ENCODE measurements at regions not wholly inside any gene's neighbourhood (a gene's known extent, or its start where the extent isn't known, plus 50 kb on each side); places are given as distances from the start of the nearest gene placed in this dataset.

DNA sequence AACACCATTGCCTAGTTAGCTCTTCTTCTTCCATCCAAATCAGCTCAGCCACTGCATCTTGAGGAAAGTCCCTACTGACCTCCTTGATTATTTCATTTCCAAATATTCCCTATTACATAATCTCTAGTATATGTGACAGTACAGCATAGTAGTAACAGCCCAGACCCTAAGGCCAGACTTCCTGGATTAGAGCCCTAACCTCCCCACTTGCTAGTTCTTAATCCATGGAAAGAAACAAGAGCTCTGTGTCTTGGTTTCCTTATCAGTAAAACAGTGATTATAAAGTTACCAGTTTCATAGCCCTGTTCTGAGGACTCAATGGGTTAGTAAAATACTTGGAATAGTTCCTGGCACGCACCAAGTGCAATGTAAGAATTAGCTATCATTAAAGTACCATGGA is 153.0 kb downstream of the RAP2A start:
- Histone ChIP-seq H3K14ac (ENCODE audit: insufficient read length) (no peak overlapping the region), H3K9ac (replicated peaks in 1 of 4; ENCODE audit: extremely low read depth in 1 of 4, low read depth in 3 of 4, low read length in 3 of 4) (no peak overlapping the region), H4K5ac (ENCODE audit: insufficient read length, low read depth, low read length) (no peak overlapping the region), H3K79me1 (ENCODE audit: low read depth, low read length) (no peaks in the 10 kb centered on the region), H3K4ac (replicated peaks; ENCODE audit: insufficient read length, low read depth, low read length) (no peak overlapping the region), H3K27me3 (replicated peaks in 1 of 4; ENCODE audit: control insufficient read depth in 3 of 4, extremely low read depth in 1 of 4, insufficient read depth in 3 of 4, low read length in 3 of 4) (no peaks in the 10 kb centered on the region), H3K79me2 (ENCODE audit: control insufficient read depth in 1 of 2, insufficient read depth in 2 of 2, low read length in 2 of 2) (no peaks in the 10 kb centered on the region), H2BK20ac (ENCODE audit: low read length) (no peak overlapping the region), H4K8ac (ENCODE audit: extremely low read depth, insufficient read depth, low read length) (no peak overlapping the region), H2BK15ac (ENCODE audit: low read length) (no peak overlapping the region), H3K36me3 (ENCODE audit: control insufficient read depth in 2 of 4, insufficient read depth in 4 of 4, low read length in 3 of 4) (no peaks in the 10 kb centered on the region), H4K20me1 (replicated peaks in 1 of 2; ENCODE audit: control insufficient read depth in 1 of 2, insufficient read depth in 2 of 2, low read length in 2 of 2) (no peaks in the 10 kb centered on the region), H3K4me2 (ENCODE audit: insufficient read depth in 1 of 2, low read depth in 2 of 2, low read length in 2 of 2) (no peak overlapping the region), H3K23me2 (ENCODE audit: low read depth, low read length) (no peaks in the 10 kb centered on the region), H3K56ac (replicated peaks; ENCODE audit: insufficient read length, low read depth, low read length) (no peak overlapping the region), H2BK5ac (ENCODE audit: low read depth, low read length) (no peak overlapping the region), H3K27ac (ENCODE audit: low read depth, low read length) (no peak overlapping the region), H3K18ac (ENCODE audit: extremely low read depth, low read length) (no peak overlapping the region), H4K91ac (replicated peaks; ENCODE audit: insufficient read length, low read length) (no peak overlapping the region), H3K4me3 (ENCODE audit: extremely low read depth in 1 of 4, insufficient read depth in 2 of 4, low read depth in 3 of 4, low read length in 4 of 4) (no peak overlapping the region), H3K9me3 (ENCODE audit: insufficient read depth in 2 of 2, low read depth in 1 of 2, low read length in 1 of 2) (no peaks in the 10 kb centered on the region), H2AFZ (ENCODE audit: low read length) (no peak overlapping the region), H2BK120ac (replicated peaks; ENCODE audit: low read depth, low read length) (no peak overlapping the region), H3K4me1 (replicated peaks in 1 of 4; ENCODE audit: control insufficient read depth in 3 of 4, insufficient read depth in 4 of 4, low read length in 3 of 4) (no peaks in the 10 kb centered on the region), H2BK12ac (ENCODE audit: low read depth, low read length) (no peak overlapping the region), H3K23ac (ENCODE audit: insufficient read length) (no peak overlapping the region), H2AK5ac (ENCODE audit: low read depth, low read length) (no peak overlapping the region)
- WGBS, 2 experiments (ENCODE audit: extremely low coverage in 1 of 2, insufficient coverage in 1 of 2, insufficient read length in 1 of 2, insufficient replicate concordance in 2 of 2, low coverage in 1 of 2, low lambda C conversion rate in 2 of 2, missing lambda C conversion rate in 1 of 2): 100% methylated on average over 1 of the region's 1 CpG; no CpG with 5 or more reads in 1 of the 2 experiments
- FAIRE-seq (no peak), DNase-seq (ENCODE audit: low read depth in 1 of 2, low spot score in 2 of 2) (no peak)
- POLR2A ChIA-PET (ENCODE audit: partially characterized antibody): no interaction called here
- CTCF ChIA-PET (ENCODE audit: partially characterized antibody): interaction anchor here (0.8 to 2.1 kb wide), 9 partner anchors 12 to 224 kb away, joined by 3 to 6 read pairs (median 4); no protein-coding TSS in a partner anchor
- no peak for TF ChIP-seq EGR1 (IDR thresholded peaks at IDR 0.05; ENCODE audit: borderline replicate concordance, low read depth, low read length)
- TF ChIP-seq JUN (IDR thresholded peaks at IDR 0.05; ENCODE audit: low read depth, low read length): no peak
- TF ChIP-seq RNF2 (IDR thresholded peaks at IDR 0.05; ENCODE audit: borderline replicate concordance, low read depth, low read length, missing control alignments, poor library complexity, severe bottlenecking): no peak
- TF ChIP-seq SUZ12 (IDR thresholded peaks at IDR 0.05; ENCODE audit: low read length): no peak
- no peak for TF ChIP-seq HDAC2 (IDR thresholded peaks at IDR 0.05; ENCODE audit: borderline replicate concordance in 1 of 2, low read depth in 2 of 2, low read length in 2 of 2)
- no peak for TF ChIP-seq RXRA (IDR thresholded peaks at IDR 0.05; ENCODE audit: insufficient read depth, low read depth, low read length)
- no peak for TF ChIP-seq SIX5 (IDR thresholded peaks at IDR 0.05; ENCODE audit: low read depth, low read length)
- TF ChIP-seq KDM1A (IDR thresholded peaks at IDR 0.05; ENCODE audit: borderline replicate concordance, low read length): no peak
- TF ChIP-seq SIN3A (conservative IDR thresholded peaks at IDR 0.05 in 1 of 2, IDR thresholded peaks at IDR 0.05 in 1 of 2; ENCODE audit: low read depth in 1 of 2, low read length in 2 of 2): no peak
- no peak for TF ChIP-seq PHF8 (conservative IDR thresholded peaks at IDR 0.05; ENCODE audit: low read depth, low read length)
- TF ChIP-seq CTCF (IDR thresholded peaks at IDR 0.05; ENCODE audit: control extremely low read depth in 1 of 3, insufficient read depth in 1 of 3, low read depth in 1 of 3, low read length in 3 of 3): no peak
